ENCODE measurements at regions not wholly inside any gene's neighbourhood (a gene's known extent, or its start where the extent isn't known, plus 50 kb on each side); places are given as distances from the start of the nearest gene placed in this dataset.
"Not testable (repeated sequence)": the region's sequence is repeated elsewhere in the genome, so short reads cannot be mapped to it uniquely, and the experiment has no call there.

GRCh38 chr16:54991525-54991924 is 60.9 kb downstream of the IRX5 start (continued):
- no peak for TF ChIP-seq ZBTB33 (IDR thresholded peaks at IDR 0.05; ENCODE audit: borderline replicate concordance, low read depth)
- TF ChIP-seq EP300 (IDR thresholded peaks at IDR 0.05; ENCODE audit: borderline replicate concordance in 1 of 2, low read depth in 1 of 2, low read length in 1 of 2): no peak

GRCh38 chr16:54991946-54992345 is 61.3 kb downstream of the IRX5 start:
- DNase-seq; H3K4me1 ChIP-seq (ENCODE audit: control insufficient read depth in 1 of 2, insufficient read depth in 2 of 2, low read depth in 1 of 2, low read length in 1 of 2); H3K4me2 ChIP-seq; H3K36me3 ChIP-seq (replicated peaks in 1 of 2; ENCODE audit: control insufficient read depth in 1 of 2, insufficient read depth in 2 of 2, low read length in 1 of 2); POLR2A ChIA-PET; H4K20me1 ChIP-seq (ENCODE audit: insufficient read depth); CTCF ChIA-PET; H3K4me3 ChIP-seq (ENCODE audit: low read depth in 2 of 2, low read length in 1 of 2); H3K9me3 ChIP-seq; H3K79me2 ChIP-seq (ENCODE audit: insufficient read depth); H2AFZ ChIP-seq (ENCODE audit: low read depth); H3K9ac ChIP-seq; H3K27ac ChIP-seq (ENCODE audit: low read depth in 2 of 2, low read length in 1 of 2); H3K27me3 ChIP-seq (ENCODE audit: insufficient read depth); H3K9me2 ChIP-seq; H3F3A ChIP-seq (replicated peaks; ENCODE audit: insufficient read depth): not testable (repeated sequence)
- WGBS (ENCODE audit: low lambda C conversion rate): 52% methylated on average over 4 of the region's 4 CpGs

- H3K79me2 ChIP-seq (ENCODE audit: insufficient read depth): no peaks in the 10 kb centered on the region
- no peak overlapping the region for H3K9ac ChIP-seq
- H3K4me2 ChIP-seq: no peak overlapping the region
- no peak overlapping the region for H2AFZ ChIP-seq (ENCODE audit: low read depth)
- H3K27me3 ChIP-seq (ENCODE audit: insufficient read depth): no peaks in the 10 kb centered on the region
- H3K4me1 ChIP-seq (ENCODE audit: control insufficient read depth in 1 of 2, insufficient read depth in 2 of 2, low read depth in 1 of 2, low read length in 1 of 2): no peaks in the 10 kb centered on the region
- WGBS (ENCODE audit: low lambda C conversion rate): 11% methylated on average over 2 of the region's 2 CpGs
- H4K20me1 ChIP-seq (ENCODE audit: insufficient read depth): no peaks in the 10 kb centered on the region
- no peaks in the 10 kb centered on the region for H3K9me3 ChIP-seq
- no peak for DNase-seq
- CTCF ChIA-PET: no interaction called here
- POLR2A ChIA-PET: no interaction called here
- TF ChIP-seq TAF1 (IDR thresholded peaks at IDR 0.05; ENCODE audit: borderline replicate concordance, low read depth, low read length) (no peak), FOSL2 (IDR thresholded peaks at IDR 0.05; ENCODE audit: borderline replicate concordance, low read depth) (no peak), NRF1 (IDR thresholded peaks at IDR 0.05; ENCODE audit: low read depth, low read length) (no peak)
- no peaks in the 10 kb centered on the region for H3K36me3 ChIP-seq (replicated peaks in 1 of 2; ENCODE audit: control insufficient read depth in 1 of 2, insufficient read depth in 2 of 2, low read length in 1 of 2)
- H3K9me2 ChIP-seq: no peaks in the 10 kb centered on the region
- no peak overlapping the region for H3K4me3 ChIP-seq (ENCODE audit: low read depth in 2 of 2, low read length in 1 of 2)
- no peak overlapping the region for H3K27ac ChIP-seq (ENCODE audit: low read depth in 2 of 2, low read length in 1 of 2)
- no peaks in the 10 kb centered on the region for H3F3A ChIP-seq (replicated peaks; ENCODE audit: insufficient read depth)
Measured at GRCh38 chr16:54993106-54993895, 62.6 kb downstream of the IRX5 start.

GRCh38 chr16:54996186-54996585 is 65.5 kb downstream of the IRX5 start:
- Histone ChIP-seq H3K9me2 (no peaks in the 10 kb centered on the region), H3K9me3 (no peaks in the 10 kb centered on the region), H3K79me2 (ENCODE audit: insufficient read depth) (no peaks in the 10 kb centered on the region), H2AFZ (ENCODE audit: low read depth) (no peak overlapping the region), H3K4me1 (ENCODE audit: control insufficient read depth in 1 of 2, insufficient read depth in 2 of 2, low read depth in 1 of 2, low read length in 1 of 2) (no peaks in the 10 kb centered on the region), H3K4me3 (ENCODE audit: low read depth in 2 of 2, low read length in 1 of 2) (no peak overlapping the region), H3K4me2 (no peak overlapping the region), H3F3A (replicated peaks; ENCODE audit: insufficient read depth) (no peaks in the 10 kb centered on the region), H3K27ac (ENCODE audit: low read depth in 2 of 2, low read length in 1 of 2) (no peak overlapping the region), H3K27me3 (ENCODE audit: insufficient read depth) (no peaks in the 10 kb centered on the region; the same call in 1 of the 2 replicates), H4K20me1 (ENCODE audit: insufficient read depth) (no peaks in the 10 kb centered on the region), H3K9ac (no peak overlapping the region), H3K36me3 (replicated peaks in 1 of 2; ENCODE audit: control insufficient read depth in 1 of 2, insufficient read depth in 2 of 2, low read length in 1 of 2) (no peaks in the 10 kb centered on the region)
- no peak for DNase-seq
- ChIA-PET CTCF (interaction anchor here (0.7 kb wide), 1 partner anchor 552 kb away, joined by 3 read pairs; no protein-coding TSS in a partner anchor), POLR2A (no interaction called here)
- WGBS (ENCODE audit: low lambda C conversion rate): 42% methylated on average over 7 of the region's 7 CpGs
- TF ChIP-seq FOXM1 (IDR thresholded peaks at IDR 0.05; ENCODE audit: low read depth) (no peak), MEF2A (IDR thresholded peaks at IDR 0.05; ENCODE audit: borderline replicate concordance, low read depth) (no peak), GATA2 (CRISPR knock-in tag; IDR thresholded peaks at IDR 0.05) (no peak), RFX5 (IDR thresholded peaks at IDR 0.05; ENCODE audit: low read length) (no peak), YY1 (IDR thresholded peaks at IDR 0.05; ENCODE audit: low read depth) (no peak), MXI1 (IDR thresholded peaks at IDR 0.05; ENCODE audit: low read depth, low read length) (no peak)

Measured in SK-N-SH (cell line).